Endothelial cell of umbilical vein (primary cell): ENCODE measurements at regions not wholly inside any gene's neighbourhood (a gene's known extent, or its start where the extent isn't known, plus 50 kb on each side); places are given as distances from the start of the nearest gene placed in this dataset.

Experiments
- BruUV-seq: library from RNA; stranded (reverse); fragments of 400-500 nt; replicated peaks from 2 replicates; lab custom pipeline; 2021; lab: Mats Ljungman, UMichigan
- CTCF ChIA-PET: fragments of 300-600, 350-600 bp; sonication (Branson Sonifier 250); formaldehyde crosslinking; loops from one replicate; lab custom pipeline; 2021; ENCODE audit warnings: antibody characterized with exemption, inconsistent platforms; lab: Charles Lee
- POLR2A ChIA-PET: fragments of 300-600, 350-600 bp; sonication (Branson Sonifier 250); formaldehyde crosslinking; loops from one replicate; lab custom pipeline; 2021; ENCODE audit warnings: antibody characterized with exemption, inconsistent platforms; lab: Charles Lee
- DNase-seq: peaks from one replicate; pipeline ENCODE4 v3.0.0-alpha.2; 2011; ENCODE audit warnings: low read depth, low spot score
- FAIRE-seq: peaks from 2 replicates; lab custom pipeline; 2011; peaks lifted over from hg19 to GRCh38; lab: Jason Lieb, UNC
- H2AFZ ChIP-seq: 2 replicates; pipeline ENCODE4 v1.6.0; 2012; ENCODE audit warnings: low read depth, low read length, control low read depth, inconsistent platforms
- H3K27ac ChIP-seq: 2 replicates; pipeline ENCODE4 v1.5.1; 2011; ENCODE audit warnings: low read depth, mild to moderate bottlenecking, control low read depth, low read length, moderate library complexity; ENCODE audit not compliant: insufficient read depth
- H3K27me3 ChIP-seq, 2 experiments: 2 replicates each; pipeline versions ENCODE4 v1.6.0 to v1.6.1; 2011; ENCODE audit warnings: low read length in 2 of 2, mixed read lengths in 1 of 2; ENCODE audit not compliant: control insufficient read depth in 2 of 2, insufficient read depth in 2 of 2
- H3K36me3 ChIP-seq, 2 experiments: 2 replicates in 1 of 2; 3 replicates in 1 of 2; pipeline ENCODE4 v1.5.1; 2011; ENCODE audit warnings: low read length in 2 of 2, mild to moderate bottlenecking in 1 of 2, moderate library complexity in 1 of 2; ENCODE audit not compliant: control insufficient read depth in 2 of 2, insufficient read depth in 2 of 2; ENCODE audit errors: extremely low read depth in 1 of 2
- H3K4me1 ChIP-seq: 3 replicates; pipeline ENCODE4 v1.5.1; 2011; ENCODE audit warnings: mild to moderate bottlenecking, low read length; ENCODE audit not compliant: control insufficient read depth, insufficient read depth; ENCODE audit errors: extremely low read depth
- H3K4me2 ChIP-seq: 2 replicates; pipeline ENCODE4 v1.6.1; 2011; ENCODE audit warnings: low read length, control low read depth, mixed read lengths; ENCODE audit not compliant: insufficient read depth
- H3K4me3 ChIP-seq, 3 experiments: fragments of 200-600 bp in 1 of 3; sonication (generic), shearing (Covaris generic) in 1 of 3; replicated peaks in 1 of 3; 2 replicates each; pipeline ENCODE4 v1.5.1; 2011 to 2016; ENCODE audit warnings: control low read depth in 3 of 3, low read length in 3 of 3, mild to moderate bottlenecking in 2 of 3, inconsistent platforms in 1 of 3, low read depth in 1 of 3, moderate library complexity in 1 of 3; ENCODE audit not compliant: insufficient read depth in 1 of 3
- H3K79me2 ChIP-seq: 2 replicates; pipeline ENCODE4 v1.6.0; 2012; ENCODE audit warnings: low read length, inconsistent platforms; ENCODE audit not compliant: control insufficient read depth, insufficient read depth
- H3K9ac ChIP-seq: replicated peaks from 2 replicates; pipeline ENCODE3; 2011; ENCODE audit warnings: low read length, control low read depth; ENCODE audit not compliant: insufficient read depth; ENCODE audit errors: extremely low read depth
- H3K9me1 ChIP-seq: replicated peaks from 3 replicates; pipeline ENCODE4 v1.6.0; 2011; ENCODE audit warnings: mild to moderate bottlenecking, low read length; ENCODE audit not compliant: control insufficient read depth, insufficient read depth; ENCODE audit errors: extremely low read depth
- H3K9me3 ChIP-seq: replicated peaks from 2 replicates; pipeline ENCODE4 v1.5.1; 2012; ENCODE audit warnings: low read length, inconsistent platforms; ENCODE audit not compliant: control insufficient read depth, insufficient read depth
- H4K20me1 ChIP-seq: replicated peaks from 2 replicates; pipeline ENCODE3; 2011; ENCODE audit warnings: mild to moderate bottlenecking, low read length; ENCODE audit not compliant: control insufficient read depth, insufficient read depth; ENCODE audit errors: extremely low read depth
- EZH2 ChIP-seq: IDR thresholded peaks from 2 replicates; pipeline ENCODE4 v1.6.1; 2012; ENCODE audit warnings: borderline replicate concordance, low read depth, mild to moderate bottlenecking, moderate library complexity, low read length, inconsistent platforms; ENCODE audit not compliant: severe bottlenecking
- FOS ChIP-seq: IDR thresholded peaks from 2 replicates; pipeline ENCODE4 v1.6.1; 2011; ENCODE audit warnings: mild to moderate bottlenecking, low read length, moderate library complexity, borderline replicate concordance; ENCODE audit not compliant: insufficient read depth
- GATA2 ChIP-seq: IDR thresholded peaks from 2 replicates; pipeline ENCODE4 v1.7.0; 2011; ENCODE audit warnings: low read depth, mild to moderate bottlenecking, moderate library complexity, mixed read lengths, low read length; ENCODE audit not compliant: insufficient read length, insufficient read depth
- JUN ChIP-seq: IDR thresholded peaks from 2 replicates; pipeline ENCODE4 v1.6.1; 2011; ENCODE audit warnings: borderline replicate concordance, low read depth; ENCODE audit not compliant: insufficient read length, insufficient read depth
- MYC ChIP-seq: IDR thresholded peaks from one replicate; pipeline ENCODE4 v1.6.1; 2011; ENCODE audit warnings: mild to moderate bottlenecking, low read depth, low read length
- POLR2A ChIP-seq: IDR thresholded peaks from 2 replicates; pipeline ENCODE4 v1.6.1; 2012; ENCODE audit warnings: low read depth, mild to moderate bottlenecking, control low read depth, low read length
- POLR2AphosphoS5 ChIP-seq: IDR thresholded peaks from 2 replicates; pipeline ENCODE4 v1.6.1; 2012; ENCODE audit warnings: low read depth, mild to moderate bottlenecking, control low read depth, low read length, moderate library complexity; ENCODE audit not compliant: insufficient read depth
- dilution Hi-C: fragments of 300-500 bp; cut with MboI; formaldehyde crosslinking; loops from one replicate; pipeline ENCODE4 v1.15.0; 2019; ENCODE audit warnings: low sequenced_read_pairs; ENCODE audit not compliant: extremely low pct_ligation_motif_present
- intact Hi-C: fragments of 100-400 bp; cut with micrococcal nuclease; formaldehyde crosslinking; loops from one replicate; pipeline ENCODE4 v1.10.0; 2022
- TF ChIP-seq, protein P1 (sequence below): IDR thresholded peaks from 2 replicates; pipeline ENCODE4 v1.6.1; 2011; ENCODE audit not compliant: insufficient read depth, insufficient read length
- TF ChIP-seq, protein P2 (sequence below), 2 donors: IDR thresholded peaks; 1 replicate in 1 of 2; 2 replicates in 1 of 2; pipeline ENCODE4 v1.5.1; 2011; ENCODE audit warnings: low read length in 2 of 2, mild to moderate bottlenecking in 2 of 2, moderate library complexity in 2 of 2, control low read depth in 1 of 2, inconsistent platforms in 1 of 2, low read depth in 1 of 2; ENCODE audit not compliant: insufficient read depth in 1 of 2; ENCODE audit errors: extremely low read depth in 1 of 2

DNA sequence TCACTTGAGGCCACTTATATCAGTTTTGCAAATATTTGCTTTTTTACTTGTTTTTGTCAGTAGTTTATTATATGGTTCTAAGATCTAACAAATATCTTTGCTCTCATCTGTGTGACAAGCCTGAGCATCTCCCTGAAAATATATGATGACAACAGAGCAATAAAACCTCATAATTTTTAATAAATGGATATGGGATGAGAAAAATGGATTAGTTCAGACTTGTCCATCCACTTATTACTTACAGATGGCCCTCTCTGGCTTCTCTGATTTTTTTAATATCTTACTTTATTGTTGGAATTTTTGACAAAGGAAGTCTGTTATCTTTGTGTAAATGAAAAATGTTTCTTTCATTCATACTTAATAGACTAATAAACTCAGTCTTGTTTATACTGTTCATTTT, 491.4 kb upstream of the RAG2 start:
- no peaks in the 10 kb centered on the region for H4K20me1 ChIP-seq
- no peak overlapping the region for H3K4me2 ChIP-seq
- no peaks in the 10 kb centered on the region for H3K9me1 ChIP-seq
- dilution Hi-C loops: no loop called here
- CTCF ChIA-PET: no interaction called here
- POLR2A ChIA-PET: no interaction called here
- no peaks in the 10 kb centered on the region for H3K9me3 ChIP-seq
- no peaks in the 10 kb centered on the region for H3K79me2 ChIP-seq
- TF ChIP-seq, protein P1, sequence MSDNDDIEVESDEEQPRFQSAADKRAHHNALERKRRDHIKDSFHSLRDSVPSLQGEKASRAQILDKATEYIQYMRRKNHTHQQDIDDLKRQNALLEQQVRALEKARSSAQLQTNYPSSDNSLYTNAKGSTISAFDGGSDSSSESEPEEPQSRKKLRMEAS: no peak
- TF ChIP-seq MYC: no peak
- TF ChIP-seq, protein P2, sequence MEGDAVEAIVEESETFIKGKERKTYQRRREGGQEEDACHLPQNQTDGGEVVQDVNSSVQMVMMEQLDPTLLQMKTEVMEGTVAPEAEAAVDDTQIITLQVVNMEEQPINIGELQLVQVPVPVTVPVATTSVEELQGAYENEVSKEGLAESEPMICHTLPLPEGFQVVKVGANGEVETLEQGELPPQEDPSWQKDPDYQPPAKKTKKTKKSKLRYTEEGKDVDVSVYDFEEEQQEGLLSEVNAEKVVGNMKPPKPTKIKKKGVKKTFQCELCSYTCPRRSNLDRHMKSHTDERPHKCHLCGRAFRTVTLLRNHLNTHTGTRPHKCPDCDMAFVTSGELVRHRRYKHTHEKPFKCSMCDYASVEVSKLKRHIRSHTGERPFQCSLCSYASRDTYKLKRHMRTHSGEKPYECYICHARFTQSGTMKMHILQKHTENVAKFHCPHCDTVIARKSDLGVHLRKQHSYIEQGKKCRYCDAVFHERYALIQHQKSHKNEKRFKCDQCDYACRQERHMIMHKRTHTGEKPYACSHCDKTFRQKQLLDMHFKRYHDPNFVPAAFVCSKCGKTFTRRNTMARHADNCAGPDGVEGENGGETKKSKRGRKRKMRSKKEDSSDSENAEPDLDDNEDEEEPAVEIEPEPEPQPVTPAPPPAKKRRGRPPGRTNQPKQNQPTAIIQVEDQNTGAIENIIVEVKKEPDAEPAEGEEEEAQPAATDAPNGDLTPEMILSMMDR (IDR thresholded peaks at IDR 0.05; ENCODE audit: extremely low read depth in 1 of 2, insufficient read depth in 1 of 2, low read depth in 1 of 2, low read length in 2 of 2): no peak
- no peak for TF ChIP-seq POLR2A
- no peak for TF ChIP-seq FOS
- TF ChIP-seq POLR2AphosphoS5: no peak
- TF ChIP-seq EZH2: no peak
- TF ChIP-seq GATA2: no peak
- TF ChIP-seq JUN: no peak
- no peak overlapping the region for H3K9ac ChIP-seq
- H3K36me3 ChIP-seq: no peaks in the 10 kb centered on the region
- DNase-seq (no peak), FAIRE-seq (no peak)
- H2AFZ ChIP-seq: no peak overlapping the region
- intact Hi-C loops: no loop called here
- no TSS peak for BruUV-seq
- H3K4me3 ChIP-seq: no peak overlapping the region
- no peak overlapping the region for H3K27ac ChIP-seq
- H3K27me3 ChIP-seq: no peaks in the 10 kb centered on the region
- no peaks in the 10 kb centered on the region for H3K4me1 ChIP-seq
